HG03460 (cell line): ENCODE measurements at regions not wholly inside any gene's neighbourhood (a gene's known extent, or its start where the extent isn't known, plus 50 kb on each side); places are given as distances from the start of the nearest gene placed in this dataset.
"Not testable (repeated sequence)": the region's sequence is repeated elsewhere in the genome, so short reads cannot be mapped to it uniquely, and the experiment has no call there.

ENCODE experiments used
- ATAC-seq: cut with Tn5 transposase; IDR thresholded peaks from one replicate; pipeline ENCODE4 v1.9.1; 2021; ENCODE audit not compliant: unreplicated experiment

DNA sequence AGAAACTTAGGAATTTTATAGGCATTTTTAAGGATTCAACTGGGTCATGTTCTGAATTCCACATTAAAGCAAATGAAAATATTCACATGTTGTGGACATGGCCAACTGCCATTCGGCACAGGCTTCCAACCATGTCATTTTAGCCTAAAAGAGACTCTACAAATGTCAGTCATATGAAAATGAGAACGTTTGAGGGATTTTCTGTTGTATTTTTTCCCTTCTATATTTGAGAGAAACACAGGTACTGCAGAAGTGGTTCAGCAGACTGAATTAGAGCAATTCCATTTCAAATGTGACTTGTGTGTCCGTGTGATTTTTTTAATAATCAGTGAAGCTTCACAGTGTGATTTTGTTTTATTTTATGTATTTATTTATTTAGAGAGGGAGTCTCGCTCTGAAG lies 124.3 kb downstream of the TP53TG3F start:
- ATAC-seq = not testable (repeated sequence)

DNA sequence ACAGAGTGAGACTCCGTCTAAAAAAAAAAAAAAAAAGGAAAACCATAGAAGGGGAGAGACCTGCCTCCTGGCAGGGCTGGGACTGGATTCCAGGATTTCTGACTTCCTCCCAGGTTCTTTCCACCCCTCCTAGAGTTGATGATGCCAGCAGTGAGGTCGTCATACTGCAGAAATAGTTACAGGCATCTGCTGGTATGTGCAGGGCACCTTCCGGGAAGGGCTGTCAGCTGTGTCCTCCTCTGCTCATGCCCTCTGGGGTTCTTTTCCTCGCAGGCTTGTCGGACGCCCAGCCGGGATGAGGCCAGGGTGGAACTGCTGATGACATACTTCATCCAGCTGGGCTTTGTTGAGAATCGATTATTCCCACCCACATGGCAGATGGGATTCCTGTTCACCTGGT lies 129.2 kb downstream of the TP53TG3F start:
- ATAC-seq = not testable (repeated sequence)

DNA sequence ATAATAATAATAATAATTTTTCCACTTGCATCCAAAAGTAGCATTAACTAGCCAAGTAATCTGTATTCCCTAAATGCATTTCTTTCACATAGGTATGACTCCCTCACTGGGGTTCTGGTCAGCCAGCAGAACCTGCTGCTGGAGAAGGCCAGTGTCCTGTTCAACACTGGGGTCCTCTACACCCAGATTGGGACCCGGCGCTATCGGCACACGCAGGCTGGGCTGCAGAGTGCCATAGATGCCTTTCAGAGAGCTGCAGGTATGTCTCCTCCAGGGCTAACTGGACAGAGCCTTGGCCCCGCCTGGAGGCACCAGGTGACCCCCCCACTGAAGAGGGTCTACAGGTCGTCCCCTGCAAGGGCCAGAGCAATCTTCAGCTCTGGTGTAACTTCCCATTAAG lies 133.9 kb downstream of the TP53TG3F start:
- not testable (repeated sequence) for ATAC-seq

DNA sequence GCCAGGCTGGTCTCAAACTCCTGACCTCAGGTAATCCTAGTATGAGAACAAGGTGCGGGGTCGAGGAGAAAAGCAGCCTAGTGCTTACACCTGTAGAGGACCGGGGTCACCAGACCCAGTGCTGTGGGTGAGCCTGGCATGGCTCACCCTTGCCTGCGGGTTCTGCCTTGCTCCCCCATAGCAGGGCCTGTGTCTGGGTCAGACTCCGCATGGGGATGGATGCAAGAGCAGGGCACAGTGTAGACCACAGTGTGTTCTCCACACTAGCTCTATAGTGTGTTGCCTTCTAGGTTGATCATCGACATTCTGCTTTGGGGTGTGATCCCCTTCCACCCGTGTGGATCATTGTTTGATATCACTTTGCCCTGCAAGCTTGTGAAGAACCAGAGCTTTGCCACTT lies 135.7 kb downstream of the TP53TG3F start:
- not testable (repeated sequence) for ATAC-seq

DNA sequence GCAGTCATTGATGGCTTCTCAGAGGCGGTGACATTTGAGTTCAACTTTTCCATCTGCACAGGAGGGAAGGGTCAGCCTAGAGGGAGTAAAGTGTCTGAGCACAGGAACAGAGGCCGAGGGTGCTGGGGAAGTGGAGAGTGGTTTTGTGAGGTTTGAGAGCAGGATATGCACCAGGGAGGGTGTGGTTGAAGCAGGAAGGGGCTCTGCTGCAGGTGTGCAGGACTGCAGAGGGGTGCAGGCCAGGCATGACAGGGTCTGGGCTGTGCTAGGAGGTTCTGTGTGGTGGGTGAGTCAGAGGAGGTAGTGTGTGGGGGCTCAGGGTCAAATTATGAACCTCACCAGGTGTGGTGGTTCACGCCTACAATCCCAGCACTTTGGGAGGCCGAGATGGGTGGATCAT lies 141.6 kb downstream of the TP53TG3F start:
- ATAC-seq = not testable (repeated sequence)

DNA sequence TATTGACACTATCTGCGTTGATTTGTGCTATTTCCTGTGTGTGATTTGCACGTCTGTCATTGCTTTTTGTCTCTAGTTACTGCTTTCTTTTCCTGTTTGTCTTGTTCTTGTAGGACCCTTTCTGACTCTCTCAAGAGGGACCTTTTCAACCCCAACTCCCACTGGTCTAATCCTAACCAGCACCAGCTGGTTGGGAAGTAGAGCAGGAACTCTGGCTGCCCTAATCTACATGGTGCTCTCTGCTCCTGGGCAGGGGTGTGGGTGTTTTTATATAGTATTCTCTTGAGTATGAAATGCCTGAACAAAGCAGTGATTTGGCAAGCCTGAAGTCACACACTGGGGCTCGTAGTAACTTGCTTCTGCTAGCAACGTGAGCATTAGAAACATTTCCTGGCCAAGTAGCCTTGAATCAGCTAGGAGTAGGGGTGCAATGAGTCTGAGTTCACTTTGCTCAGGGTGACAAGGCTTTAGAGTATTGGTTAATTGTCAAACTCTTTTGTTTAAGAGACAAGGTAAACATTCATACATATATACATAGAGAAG lies 164.2 kb downstream of the TP53TG3F start:
- ATAC-seq = not testable (repeated sequence)

DNA sequence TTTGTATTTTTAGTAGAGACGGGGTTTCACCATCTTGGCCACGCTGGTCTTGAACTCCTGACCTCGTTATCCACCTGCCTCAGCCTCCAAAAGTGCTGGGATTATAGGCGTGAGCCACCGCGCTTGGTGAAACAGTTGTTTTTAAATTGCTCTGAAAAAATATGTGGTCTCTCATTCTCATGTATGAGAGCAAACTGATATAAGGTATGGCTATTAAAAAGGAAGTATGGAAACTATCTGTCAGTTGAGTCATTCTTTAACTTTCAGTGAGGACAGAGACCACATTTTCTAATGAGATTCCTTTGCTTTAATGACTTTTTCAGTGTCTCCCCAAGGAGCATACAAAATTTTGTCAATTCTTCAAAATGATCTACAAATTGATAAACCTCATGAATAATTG lies 169.5 kb downstream of the TP53TG3F start:
- ATAC-seq = not testable (repeated sequence)

DNA sequence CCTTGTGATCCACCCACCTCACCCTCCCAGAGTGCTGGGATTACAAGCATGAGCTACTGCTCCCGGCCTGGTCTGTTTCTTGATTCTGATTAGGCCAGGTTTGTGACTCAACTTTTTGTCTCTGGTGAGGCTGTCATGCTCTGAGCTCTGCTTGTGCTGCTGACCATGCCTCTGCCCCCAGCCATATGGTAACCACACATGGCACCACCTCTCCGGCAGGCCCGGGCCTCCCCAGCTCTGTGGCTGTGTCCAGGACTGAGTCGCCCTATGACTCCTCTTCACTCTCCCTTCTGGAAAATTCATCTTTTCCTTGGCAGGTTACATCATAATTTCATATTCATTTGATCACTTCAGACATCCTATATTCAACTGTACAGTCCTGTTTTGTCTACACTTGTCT lies 172.3 kb downstream of the TP53TG3F start:
- not testable (repeated sequence) for ATAC-seq

DNA sequence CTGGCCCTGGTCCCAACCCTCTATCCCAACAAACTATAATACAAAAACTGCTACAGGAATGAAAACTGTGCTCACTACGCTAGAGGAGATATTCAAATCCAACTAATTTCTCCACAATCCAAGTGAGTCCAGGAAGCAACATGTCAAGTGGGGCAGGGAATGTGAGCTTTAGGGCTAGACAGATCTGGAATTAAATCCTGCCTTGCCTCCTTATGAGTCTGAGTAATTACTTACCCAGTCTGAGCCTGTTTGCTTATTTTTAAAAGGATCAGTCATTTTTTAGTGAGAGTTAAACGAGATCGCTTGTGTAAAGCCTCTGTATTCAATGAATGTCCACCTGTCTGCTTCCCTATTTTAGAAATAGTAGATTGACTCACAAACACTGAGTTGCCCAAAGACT lies 174.6 kb downstream of the TP53TG3F start:
- ATAC-seq = not testable (repeated sequence)

DNA sequence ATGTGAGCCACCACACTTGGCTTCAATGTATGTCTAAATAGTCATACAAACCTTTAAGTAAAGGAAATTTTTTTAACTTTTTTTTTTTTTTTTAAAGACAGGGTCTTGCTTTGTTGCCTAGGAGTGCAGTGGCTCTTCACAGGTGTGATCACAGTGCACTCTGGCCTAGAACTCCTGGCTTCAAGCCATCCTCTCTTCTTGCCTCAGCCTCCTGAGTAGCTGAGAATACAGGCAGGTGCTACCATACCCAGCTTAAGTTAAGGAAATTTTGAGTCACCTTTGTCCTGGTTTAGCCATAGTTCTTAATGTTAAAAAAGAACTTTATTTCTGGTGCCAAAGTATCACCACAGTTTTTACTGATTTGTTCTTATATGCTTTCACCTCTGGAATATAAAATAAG lies 177.3 kb downstream of the TP53TG3F start:
- ATAC-seq = not testable (repeated sequence)

DNA sequence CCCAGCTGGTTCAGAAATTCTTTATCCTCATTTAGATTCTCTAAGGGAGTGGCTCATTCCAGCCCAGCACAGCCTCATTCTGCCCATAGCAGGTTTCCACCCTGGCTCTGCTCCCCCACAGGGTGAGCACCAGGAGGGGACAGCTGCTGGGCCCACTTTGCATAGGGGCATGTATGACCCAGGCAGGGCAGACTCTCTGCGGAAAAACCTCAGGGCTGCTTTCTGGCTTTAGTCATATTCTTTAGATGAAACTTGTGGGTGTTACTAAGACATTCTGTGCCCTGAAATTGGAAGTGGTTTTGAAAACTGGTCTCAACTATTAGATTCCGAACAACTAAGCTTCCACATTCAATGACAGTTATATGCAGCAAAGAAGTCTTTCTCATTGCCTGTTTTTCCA lies 183.9 kb downstream of the TP53TG3F start:
- ATAC-seq = not testable (repeated sequence)

DNA sequence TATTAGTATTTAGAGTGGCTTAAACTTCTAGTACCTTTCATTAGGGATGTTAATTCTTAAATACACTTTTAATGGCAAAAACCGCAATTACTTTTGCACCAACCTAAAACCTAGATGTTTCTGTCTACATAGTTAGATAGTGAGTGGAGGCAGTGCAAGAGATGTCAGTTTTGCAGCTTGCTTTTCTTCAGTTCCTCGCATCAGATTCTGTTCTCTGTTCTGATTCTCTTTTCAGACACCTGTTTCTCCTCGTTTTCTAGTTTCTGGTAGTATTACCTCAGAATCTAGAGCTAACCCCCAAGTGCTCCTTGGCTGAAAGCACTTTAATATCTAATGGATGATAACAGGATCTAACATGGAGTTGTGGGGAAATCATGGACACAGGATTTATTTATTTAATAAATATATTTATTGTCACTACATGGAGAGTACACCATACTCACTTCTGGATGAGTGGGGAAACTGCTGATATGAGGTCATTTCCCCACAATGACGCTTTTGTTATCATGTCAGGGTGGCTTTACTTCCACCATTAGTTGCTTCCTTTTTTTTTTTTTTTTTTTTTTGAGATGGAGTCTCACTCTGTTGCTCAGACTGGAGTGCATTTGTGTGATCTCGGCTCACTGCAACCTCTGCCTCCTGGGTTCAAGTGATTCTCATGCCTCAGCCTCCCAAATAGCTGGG lies 184.4 kb downstream of the TP53TG3F start:
- ATAC-seq = not testable (repeated sequence)

DNA sequence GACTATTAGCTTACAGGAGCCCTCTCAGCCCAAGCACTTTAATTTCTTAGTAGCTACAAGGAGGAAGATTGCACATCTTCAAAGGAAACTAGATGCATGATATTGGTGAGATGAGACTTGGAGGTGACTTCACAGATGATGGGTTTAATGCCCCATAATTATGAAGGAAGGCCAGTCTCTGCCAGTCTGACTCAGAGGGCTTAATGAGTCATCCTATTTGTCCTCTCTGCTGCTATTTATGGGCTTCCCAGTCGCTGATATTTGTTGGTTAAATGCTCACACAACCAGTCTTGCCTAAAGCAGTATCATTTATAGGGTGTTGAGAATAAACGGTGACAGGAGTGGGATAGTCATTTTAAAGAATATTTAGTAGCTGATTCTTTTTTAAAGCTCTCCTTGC lies 187.0 kb downstream of the TP53TG3F start:
- ATAC-seq = not testable (repeated sequence)

DNA sequence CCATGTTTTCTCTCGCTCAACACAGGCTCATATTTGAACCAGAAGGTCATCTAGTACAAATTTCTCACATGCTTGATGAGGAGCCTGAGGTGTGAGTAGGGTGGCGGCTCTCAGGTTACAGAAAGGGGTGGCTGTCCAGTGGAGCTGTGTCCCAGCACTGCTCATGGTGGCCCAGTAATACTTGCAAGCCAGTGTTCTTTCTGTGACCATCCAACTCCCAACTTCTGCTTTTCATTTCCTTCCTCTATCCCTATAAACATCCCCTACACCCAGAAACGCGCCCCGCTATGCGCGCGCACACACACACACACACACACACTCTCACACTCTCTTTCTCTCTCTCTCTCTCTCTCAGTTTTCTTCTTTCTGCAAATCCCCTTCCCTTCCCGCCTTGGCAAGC lies 196.3 kb downstream of the TP53TG3F start:
- ATAC-seq = not testable (repeated sequence)

DNA sequence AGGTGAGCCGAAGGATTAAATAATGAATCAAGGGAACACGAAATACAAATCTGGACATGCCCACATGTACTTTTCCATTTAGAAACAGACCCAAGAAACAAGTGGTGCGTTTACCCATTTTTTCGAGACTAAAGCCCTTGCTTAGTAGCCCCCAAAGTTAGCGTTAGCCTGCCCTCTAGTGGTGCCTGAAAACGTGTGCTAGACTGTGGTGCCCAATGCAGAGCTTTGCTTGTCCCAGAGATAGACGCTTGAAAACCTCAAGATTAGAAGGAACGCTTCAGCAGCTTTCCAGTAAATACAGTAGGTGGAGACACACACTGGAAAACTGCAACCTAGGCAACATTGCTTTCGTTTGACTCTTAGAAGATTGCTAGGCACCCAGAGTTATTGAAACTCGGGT lies 197.0 kb downstream of the TP53TG3F start:
- ATAC-seq = peak; percentile 65

DNA sequence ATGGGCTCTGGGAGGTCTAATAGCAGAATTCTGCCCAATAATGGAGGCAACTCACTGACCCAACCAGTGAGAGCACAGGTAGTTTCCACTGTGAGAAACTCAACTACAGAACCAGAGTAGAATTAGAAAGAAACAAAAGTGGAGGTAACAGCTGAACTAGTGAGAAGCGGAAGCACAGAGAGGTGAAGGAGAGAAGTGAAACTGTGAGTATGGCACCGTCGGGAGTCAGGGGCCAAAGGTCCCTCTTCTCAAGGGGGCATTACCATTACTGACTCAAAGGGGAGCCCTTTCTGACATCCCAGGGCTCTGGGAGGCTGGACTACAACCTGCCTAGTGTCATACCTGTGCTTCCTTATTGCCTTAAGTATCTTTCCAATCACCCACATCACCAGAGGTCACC lies 198.3 kb downstream of the TP53TG3F start:
- ATAC-seq = not testable (repeated sequence)

DNA sequence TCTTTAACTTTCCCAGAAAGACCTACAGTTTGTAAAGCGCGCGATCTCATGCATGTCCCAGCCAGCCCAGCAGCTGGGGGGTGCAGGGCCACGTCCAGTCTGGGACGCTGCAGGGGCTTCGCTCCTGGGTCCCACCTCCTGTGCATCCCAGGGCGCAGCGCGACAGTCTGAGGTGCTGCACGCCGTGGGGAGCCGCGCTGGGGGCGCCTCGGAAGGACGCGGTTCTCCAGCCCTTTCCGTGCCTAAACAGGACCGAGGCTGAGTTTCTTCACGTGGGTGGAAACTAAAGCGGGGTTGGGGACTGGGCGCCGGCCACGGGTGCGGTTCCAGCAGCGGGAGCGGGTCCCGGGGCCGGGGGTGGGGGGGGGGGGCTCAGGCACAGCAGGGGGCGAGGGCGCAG lies 221.4 kb downstream of the TP53TG3F start:
- ATAC-seq = not testable (repeated sequence)

DNA sequence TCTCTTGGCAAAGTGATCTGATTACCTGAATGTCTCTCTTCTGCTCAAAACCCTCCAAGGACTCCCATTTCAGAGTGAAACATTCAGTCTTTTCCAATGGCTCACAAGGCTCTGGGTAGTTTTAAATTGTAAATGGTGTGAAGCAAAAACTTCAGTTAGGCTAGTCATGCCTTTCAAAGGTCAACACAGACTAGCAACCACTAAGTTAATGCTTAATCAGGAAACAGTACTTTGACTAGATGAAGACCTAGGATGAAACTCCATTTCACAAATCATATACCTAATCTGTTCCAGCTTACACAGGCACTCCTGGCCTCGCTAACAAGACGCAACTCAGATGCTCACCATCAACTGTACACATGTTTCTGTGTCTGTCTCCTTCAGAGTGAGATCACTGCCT lies 240.9 kb downstream of the TP53TG3F start:
- ATAC-seq = not testable (repeated sequence)

DNA sequence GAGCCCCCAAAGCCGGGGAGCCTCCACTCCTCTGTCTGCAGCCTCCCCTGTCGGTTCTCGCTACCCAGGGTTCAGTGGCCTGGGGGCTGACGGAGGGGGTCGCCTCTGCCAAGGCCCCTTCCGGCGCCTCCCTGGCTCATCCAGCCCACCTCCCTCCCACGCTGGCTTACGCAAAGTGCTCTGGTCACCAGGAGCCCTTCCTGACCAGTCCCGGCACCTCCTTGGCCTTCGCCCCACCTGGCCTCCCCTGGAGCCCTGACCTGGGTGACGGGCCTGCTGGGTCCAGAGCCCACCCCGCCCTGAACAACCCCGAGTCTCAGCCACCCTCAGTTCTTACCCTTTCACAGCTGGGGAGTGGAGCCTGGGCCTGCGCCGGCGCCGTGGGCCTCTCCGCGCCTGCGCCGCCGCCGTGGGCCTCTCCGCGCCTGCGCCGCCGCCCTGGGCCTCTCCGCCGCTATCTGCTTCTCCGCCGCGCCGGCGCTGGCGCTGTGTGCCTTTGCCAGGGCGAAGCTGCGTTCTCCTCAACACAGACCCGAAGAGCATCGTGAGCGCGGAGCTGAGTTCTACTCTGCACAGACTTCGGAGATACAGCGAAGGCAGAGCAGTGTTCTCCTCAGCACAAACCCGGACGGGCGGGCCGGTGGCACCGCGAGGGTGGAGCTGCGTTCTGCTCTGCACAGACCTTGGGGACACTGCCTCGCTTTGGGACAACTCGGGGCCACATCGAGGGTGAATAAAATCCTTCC lies 247.6 kb downstream of the TP53TG3F start:
- not testable (repeated sequence) for ATAC-seq

DNA sequence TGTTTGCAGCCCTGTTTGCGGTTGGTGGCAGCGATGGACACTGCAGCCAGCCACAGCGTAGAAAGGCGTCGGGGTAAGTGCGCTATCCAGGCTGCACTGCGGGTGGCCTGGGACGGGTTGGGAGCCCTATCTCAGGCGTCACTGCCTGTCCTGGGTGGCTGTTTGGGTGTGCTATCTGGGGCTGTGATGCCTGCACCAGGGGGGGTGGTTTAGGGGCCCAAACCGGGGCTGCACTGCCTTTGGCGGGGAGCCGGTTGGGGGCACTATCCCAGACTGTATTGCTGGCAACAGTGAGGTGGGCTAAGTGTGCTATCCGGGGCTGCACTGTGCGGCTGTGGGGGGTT lies 248.2 kb downstream of the TP53TG3F start:
- not testable (repeated sequence) for ATAC-seq

DNA sequence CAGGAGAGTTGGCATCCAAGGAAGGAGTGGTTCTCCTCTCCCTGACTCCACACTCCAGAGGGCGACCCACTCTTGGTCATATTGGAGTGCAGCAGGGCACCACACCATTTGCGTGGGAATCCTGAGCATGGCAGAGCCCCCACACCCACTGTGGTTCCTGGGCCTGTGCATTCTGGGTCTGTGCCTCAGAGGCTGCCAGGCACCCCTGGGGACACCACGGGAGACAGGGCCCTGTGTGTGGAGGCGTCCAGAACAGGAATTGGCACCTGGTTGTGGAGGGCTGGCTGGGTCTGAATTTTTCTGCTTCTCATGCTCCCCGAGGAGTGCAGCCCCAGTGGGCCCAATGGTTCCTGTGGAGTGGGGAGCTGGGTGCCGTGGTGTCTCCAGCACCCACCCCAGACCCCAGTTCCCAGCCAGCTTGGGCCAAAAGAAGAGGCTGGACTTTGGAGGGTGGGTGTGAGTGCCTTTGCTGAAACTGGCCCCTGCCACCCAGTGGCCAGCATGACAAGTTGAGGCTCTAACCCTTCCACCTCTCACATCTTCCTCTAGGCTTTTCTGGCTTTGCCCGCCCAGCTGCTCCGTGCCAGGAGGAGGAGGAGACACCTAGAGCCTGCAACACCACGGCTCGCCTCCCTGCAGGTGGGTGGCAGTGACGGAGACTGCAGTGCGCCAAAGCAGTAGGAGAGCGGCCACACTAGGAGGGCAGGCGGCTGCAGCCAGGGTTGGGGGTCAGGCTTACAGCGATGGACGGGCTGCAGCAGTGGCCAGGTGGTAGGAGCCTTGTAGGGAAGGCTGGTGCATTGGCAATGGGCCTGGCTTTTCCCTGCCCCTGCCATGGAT lies 250.7 kb downstream of the TP53TG3F start:
- not testable (repeated sequence) for ATAC-seq
